GM18517 (cell line): ENCODE measurements at regions not wholly inside any gene's neighbourhood (a gene's known extent, or its start where the extent isn't known, plus 50 kb on each side); places are given as distances from the start of the nearest gene placed in this dataset.

Source experiments
- ATAC-seq: cut with Tn5 transposase; IDR thresholded peaks from one replicate; pipeline ENCODE4 v1.9.1; 2021; ENCODE audit warnings: mild to moderate bottlenecking, moderate library complexity; ENCODE audit not compliant: unreplicated experiment

GRCh38 chr2:44825702-44826101, 115.8 kb upstream of the SIX3 start:
- ATAC-seq, result peak; percentile 63

GRCh38 chr2:44826601-44827000, 114.9 kb upstream of the SIX3 start:
- no peak for ATAC-seq

- ATAC-seq, result no peak
Observed at GRCh38 chr2:44829771-44830170, 111.7 kb upstream of the SIX3 start.

GRCh38 chr2:44833171-44834069, 108.1 kb upstream of the SIX3 start:
- no peak for ATAC-seq

- ATAC-seq, result no peak
Observed at GRCh38 chr2:44834656-44835055, 106.8 kb upstream of the SIX3 start.

- ATAC-seq, result no peak
Observed at GRCh38 chr2:44836174-44836573, 105.3 kb upstream of the SIX3 start.

GRCh38 chr2:44836916-44837315, 104.6 kb upstream of the SIX3 start:
- no peak for ATAC-seq

GRCh38 chr2:44838116-44838790, 103.2 kb upstream of the SIX3 start:
- ATAC-seq, result no peak

- no peak for ATAC-seq
Observed at GRCh38 chr2:44839370-44839769, 102.1 kb upstream of the SIX3 start.

GRCh38 chr2:44839771-44840502, 101.6 kb upstream of the SIX3 start:
- no peak for ATAC-seq

GRCh38 chr2:44840503-44840850, 101.0 kb upstream of the SIX3 start:
- ATAC-seq, result no peak

GRCh38 chr2:44843086-44843485, 98.4 kb upstream of the SIX3 start:
- no peak for ATAC-seq

GRCh38 chr2:44843641-44844310, 97.7 kb upstream of the SIX3 start:
- no peak for ATAC-seq

- ATAC-seq, result no peak
Observed at GRCh38 chr2:44844651-44845270, 96.7 kb upstream of the SIX3 start.

- ATAC-seq, result no peak
Observed at GRCh38 chr2:44848026-44848425, 93.5 kb upstream of the SIX3 start.

GRCh38 chr2:44850016-44850415, 91.5 kb upstream of the SIX3 start:
- ATAC-seq, result no peak

- ATAC-seq, result no peak
Observed at GRCh38 chr2:44851518-44851917, 90.0 kb upstream of the SIX3 start.

GRCh38 chr2:44852594-44852993, 88.9 kb upstream of the SIX3 start:
- ATAC-seq, result no peak

GRCh38 chr2:44859337-44859736, 82.2 kb upstream of the SIX3 start:
- no peak for ATAC-seq

- no peak for ATAC-seq
Observed at GRCh38 chr2:44866152-44866551, 75.3 kb upstream of the SIX3 start.

GRCh38 chr2:44869761-44870160, 71.7 kb upstream of the SIX3 start:
- ATAC-seq, result no peak
